Activated T-helper 17 cell treated with anti-CD3 and anti-CD28 coated beads, Interleukin-2, amount 50 U/mL, for 72 hours (primary cell): ENCODE measurements at regions not wholly inside any gene's neighbourhood (a gene's known extent, or its start where the extent isn't known, plus 50 kb on each side); places are given as distances from the start of the nearest gene placed in this dataset.
"Not testable (repeated sequence)": the region's sequence is repeated elsewhere in the genome, so short reads cannot be mapped to it uniquely, and the experiment has no call there.

Experiments used
- ATAC-seq: fragments of 150-1000 bp; cut with Tn5 transposase; replicated peaks from 2 replicates; pipeline ENCODE4 v1.10.0; 2021; ENCODE audit warnings: mild to moderate bottlenecking, moderate library complexity
- H3K27ac Mint-ChIP-seq: one replicate; pipeline ENCODE4 v1.8.0; 2022; ENCODE audit warnings: mixed read lengths
- H3K27me3 Mint-ChIP-seq: one replicate; pipeline ENCODE4 v1.8.0; 2022; ENCODE audit warnings: mixed read lengths
- H3K36me3 Mint-ChIP-seq: one replicate; pipeline ENCODE4 v1.8.0; 2022; ENCODE audit warnings: low read depth, mild to moderate bottlenecking, mixed read lengths
- H3K4me1 Mint-ChIP-seq: one replicate; pipeline ENCODE4 v1.8.0; 2022; ENCODE audit warnings: mixed read lengths
- H3K4me3 Mint-ChIP-seq: one replicate; pipeline ENCODE4 v1.8.0; 2022; ENCODE audit warnings: mild to moderate bottlenecking, mixed read lengths
- H3K9me3 Mint-ChIP-seq: one replicate; pipeline ENCODE4 v1.8.0; 2022; ENCODE audit warnings: mixed read lengths

GRCh38 chr2:193141998-193142397 lies 947.3 kb upstream of the TMEFF2 start:
- Mint-ChIP-seq H3K36me3 (no peaks in the 10 kb centered on the region), H3K27me3 (no peaks in the 10 kb centered on the region), H3K27ac (no peak overlapping the region), H3K4me1 (no peaks in the 10 kb centered on the region), H3K9me3 (peaks cover 5% of the 10 kb centered on the region), H3K4me3 (no peak overlapping the region)
- ATAC-seq = no peak

GRCh38 chr2:193140895-193141294 lies 946.2 kb upstream of the TMEFF2 start:
- not testable (repeated sequence) for H3K9me3 Mint-ChIP-seq, H3K4me1 Mint-ChIP-seq, ATAC-seq, H3K27me3 Mint-ChIP-seq, H3K4me3 Mint-ChIP-seq, H3K36me3 Mint-ChIP-seq, H3K27ac Mint-ChIP-seq

GRCh38 chr2:193124815-193125214 lies 930.1 kb upstream of the TMEFF2 start:
- Mint-ChIP-seq H3K4me3 (no peak overlapping the region), H3K27ac (no peak overlapping the region), H3K4me1 (no peaks in the 10 kb centered on the region), H3K27me3 (no peaks in the 10 kb centered on the region), H3K9me3 (no peaks in the 10 kb centered on the region), H3K36me3 (no peaks in the 10 kb centered on the region)
- no peak for ATAC-seq

GRCh38 chr2:193114827-193115226 lies 920.1 kb upstream of the TMEFF2 start:
- H3K4me1 Mint-ChIP-seq = no peaks in the 10 kb centered on the region
- no peak overlapping the region for H3K27ac Mint-ChIP-seq
- H3K36me3 Mint-ChIP-seq = no peaks in the 10 kb centered on the region
- ATAC-seq = no peak
- H3K9me3 Mint-ChIP-seq = no peaks in the 10 kb centered on the region
- no peaks in the 10 kb centered on the region for H3K27me3 Mint-ChIP-seq
- no peak overlapping the region for H3K4me3 Mint-ChIP-seq

GRCh38 chr2:193112986-193113385 lies 918.3 kb upstream of the TMEFF2 start:
- no peak overlapping the region for H3K27ac Mint-ChIP-seq
- no peaks in the 10 kb centered on the region for H3K4me1 Mint-ChIP-seq
- H3K4me3 Mint-ChIP-seq = no peak overlapping the region
- no peaks in the 10 kb centered on the region for H3K27me3 Mint-ChIP-seq
- ATAC-seq = no peak
- H3K36me3 Mint-ChIP-seq = no peaks in the 10 kb centered on the region
- H3K9me3 Mint-ChIP-seq = no peaks in the 10 kb centered on the region

GRCh38 chr2:193103064-193103463 lies 908.3 kb upstream of the TMEFF2 start:
- no peak overlapping the region for H3K27ac Mint-ChIP-seq
- ATAC-seq = no peak
- no peak overlapping the region for H3K4me3 Mint-ChIP-seq
- H3K27me3 Mint-ChIP-seq = no peaks in the 10 kb centered on the region
- no peaks in the 10 kb centered on the region for H3K36me3 Mint-ChIP-seq
- H3K4me1 Mint-ChIP-seq = no peaks in the 10 kb centered on the region
- H3K9me3 Mint-ChIP-seq = no peaks in the 10 kb centered on the region

GRCh38 chr2:193101591-193101990 lies 906.9 kb upstream of the TMEFF2 start:
- no peak for ATAC-seq
- no peaks in the 10 kb centered on the region for H3K36me3 Mint-ChIP-seq
- no peaks in the 10 kb centered on the region for H3K4me1 Mint-ChIP-seq
- no peak overlapping the region for H3K27ac Mint-ChIP-seq
- no peaks in the 10 kb centered on the region for H3K27me3 Mint-ChIP-seq
- no peaks in the 10 kb centered on the region for H3K9me3 Mint-ChIP-seq
- H3K4me3 Mint-ChIP-seq = no peak overlapping the region

GRCh38 chr2:193088026-193088425 lies 893.3 kb upstream of the TMEFF2 start:
- no peaks in the 10 kb centered on the region for H3K4me1 Mint-ChIP-seq
- no peak for ATAC-seq
- no peaks in the 10 kb centered on the region for H3K36me3 Mint-ChIP-seq
- H3K9me3 Mint-ChIP-seq = peaks cover 5% of the 10 kb centered on the region
- H3K27me3 Mint-ChIP-seq = no peaks in the 10 kb centered on the region
- no peak overlapping the region for H3K27ac Mint-ChIP-seq
- H3K4me3 Mint-ChIP-seq = no peak overlapping the region

GRCh38 chr2:193076995-193077394 lies 882.3 kb upstream of the TMEFF2 start:
- H3K27me3 Mint-ChIP-seq = no peaks in the 10 kb centered on the region
- no peak overlapping the region for H3K27ac Mint-ChIP-seq
- ATAC-seq = no peak
- H3K4me3 Mint-ChIP-seq = no peak overlapping the region
- no peaks in the 10 kb centered on the region for H3K9me3 Mint-ChIP-seq
- no peaks in the 10 kb centered on the region for H3K4me1 Mint-ChIP-seq
- no peaks in the 10 kb centered on the region for H3K36me3 Mint-ChIP-seq

GRCh38 chr2:193074933-193075332 lies 880.2 kb upstream of the TMEFF2 start:
- Mint-ChIP-seq H3K4me1 (no peaks in the 10 kb centered on the region), H3K9me3 (no peaks in the 10 kb centered on the region), H3K27me3 (no peaks in the 10 kb centered on the region), H3K36me3 (no peaks in the 10 kb centered on the region), H3K4me3 (no peak overlapping the region), H3K27ac (no peak overlapping the region)
- no peak for ATAC-seq

- ATAC-seq = no peak
- H3K27me3 Mint-ChIP-seq = no peaks in the 10 kb centered on the region
These were observed 877.9 kb upstream of the TMEFF2 start for GRCh38 chr2:193072647-193073046.

GRCh38 chr2:193025556-193025955 lies 830.8 kb upstream of the TMEFF2 start:
- H3K4me3 Mint-ChIP-seq, H3K4me1 Mint-ChIP-seq, ATAC-seq, H3K27ac Mint-ChIP-seq, H3K27me3 Mint-ChIP-seq, H3K36me3 Mint-ChIP-seq: not testable (repeated sequence)
- peaks cover 13% of the 10 kb centered on the region for H3K9me3 Mint-ChIP-seq

More at GRCh38 chr2:193072647-193073046, 877.9 kb upstream of the TMEFF2 start:
- H3K36me3 Mint-ChIP-seq = no peaks in the 10 kb centered on the region
- no peak overlapping the region for H3K4me3 Mint-ChIP-seq
- H3K9me3 Mint-ChIP-seq = no peaks in the 10 kb centered on the region
- H3K4me1 Mint-ChIP-seq = no peaks in the 10 kb centered on the region
- H3K27ac Mint-ChIP-seq = no peak overlapping the region

GRCh38 chr2:193024791-193025190 lies 830.1 kb upstream of the TMEFF2 start:
- ATAC-seq = no peak
- Mint-ChIP-seq H3K4me1 (no peaks in the 10 kb centered on the region), H3K9me3 (peaks cover 7% of the 10 kb centered on the region), H3K36me3 (no peaks in the 10 kb centered on the region), H3K27ac (no peak overlapping the region), H3K4me3 (no peak overlapping the region), H3K27me3 (no peaks in the 10 kb centered on the region)

- no peak overlapping the region for H3K27ac Mint-ChIP-seq
- no peaks in the 10 kb centered on the region for H3K36me3 Mint-ChIP-seq
- H3K4me1 Mint-ChIP-seq = no peaks in the 10 kb centered on the region
- H3K4me3 Mint-ChIP-seq = no peak overlapping the region
- no peaks in the 10 kb centered on the region for H3K27me3 Mint-ChIP-seq
- ATAC-seq = no peak
- peaks cover 6% of the 10 kb centered on the region for H3K9me3 Mint-ChIP-seq
These were observed 817.1 kb upstream of the TMEFF2 start for GRCh38 chr2:193011870-193012269.

GRCh38 chr2:192993059-192993458 lies 798.3 kb upstream of the TMEFF2 start:
- ATAC-seq = no peak
- H3K4me1 Mint-ChIP-seq = no peaks in the 10 kb centered on the region
- no peaks in the 10 kb centered on the region for H3K36me3 Mint-ChIP-seq
- no peak overlapping the region for H3K4me3 Mint-ChIP-seq
- no peak overlapping the region for H3K27ac Mint-ChIP-seq
- H3K27me3 Mint-ChIP-seq = no peaks in the 10 kb centered on the region
- H3K9me3 Mint-ChIP-seq = peaks cover 6% of the 10 kb centered on the region

GRCh38 chr2:192983173-192983572 lies 788.4 kb upstream of the TMEFF2 start:
- ATAC-seq = no peak
- H3K36me3 Mint-ChIP-seq = no peaks in the 10 kb centered on the region
- no peak overlapping the region for H3K27ac Mint-ChIP-seq
- H3K27me3 Mint-ChIP-seq = no peaks in the 10 kb centered on the region
- no peaks in the 10 kb centered on the region for H3K4me1 Mint-ChIP-seq
- no peaks in the 10 kb centered on the region for H3K9me3 Mint-ChIP-seq
- no peak overlapping the region for H3K4me3 Mint-ChIP-seq
